GM20000 (cell line): ENCODE measurements at regions not wholly inside any gene's neighbourhood (a gene's known extent, or its start where the extent isn't known, plus 50 kb on each side); places are given as distances from the start of the nearest gene placed in this dataset.

Experiments used
- DNase-seq: peaks from one replicate; pipeline ENCODE4 v3.0.0; 2012; ENCODE audit warnings: low spot score
- CTCF ChIP-seq: IDR thresholded peaks from 2 replicates; pipeline ENCODE4 v1.5.1; 2012; ENCODE audit warnings: mild to moderate bottlenecking, control low read depth; ENCODE audit errors: extremely low read depth, missing control alignments

DNA sequence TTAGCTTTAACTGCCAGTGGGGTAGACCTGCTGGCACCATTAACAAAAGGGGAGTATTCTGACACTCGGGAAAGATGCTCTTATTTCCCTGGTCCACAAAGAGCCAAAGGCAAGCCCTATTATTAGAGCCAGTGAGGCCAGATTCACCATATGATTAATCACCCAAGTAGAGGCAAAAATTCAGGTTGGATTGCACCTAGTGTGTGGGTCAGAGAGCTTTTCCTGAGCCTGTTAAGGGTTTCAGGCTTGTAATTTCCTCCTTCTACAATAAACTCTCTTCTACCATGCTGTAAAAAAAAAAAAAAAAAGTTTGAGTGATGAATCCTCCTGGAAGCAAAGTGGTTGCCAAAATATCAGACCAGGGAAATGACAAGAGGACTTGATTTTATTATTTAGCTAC is 163.5 kb downstream of the MBL2 start:
- TF ChIP-seq CTCF, result no peak
- no peak for DNase-seq

- no peak for TF ChIP-seq CTCF
- DNase-seq, result no peak
Observed at GRCh38 chr10:52609626-52610240, 162.9 kb downstream of the MBL2 start.

GRCh38 chr10:52615331-52615730 is 157.3 kb downstream of the MBL2 start:
- TF ChIP-seq CTCF, result no peak

DNA sequence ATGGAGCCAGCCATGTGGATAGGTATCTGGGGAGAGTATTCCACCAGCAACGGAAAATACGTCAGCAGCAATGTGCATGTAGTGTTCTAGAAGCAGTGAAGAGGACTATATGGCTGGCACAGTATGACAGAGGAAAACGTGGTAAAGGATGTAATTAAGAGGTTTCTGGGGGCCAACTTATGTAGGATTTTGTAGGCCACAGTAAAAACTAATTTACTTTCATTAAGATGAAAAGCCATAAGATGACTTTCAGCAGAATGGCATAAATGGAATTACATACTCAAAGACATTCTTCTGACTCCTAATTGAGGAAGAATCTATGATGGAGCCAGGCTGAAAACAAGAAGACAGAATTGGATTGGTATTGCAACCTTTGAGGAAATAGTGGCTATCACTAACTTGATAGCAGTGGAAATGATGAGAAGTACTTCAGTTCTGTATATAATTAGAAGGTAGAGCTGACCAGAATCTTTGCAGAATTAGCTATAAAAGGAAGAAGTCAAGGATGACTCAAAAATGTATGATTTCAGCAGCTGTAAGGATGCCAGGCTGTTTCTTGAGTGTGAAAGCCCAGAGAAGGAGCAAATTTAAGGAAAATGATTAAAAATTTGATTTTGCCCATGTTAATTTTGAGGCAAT is 156.7 kb downstream of the MBL2 start:
- DNase-seq, result no peak
- no peak for TF ChIP-seq CTCF

More at GRCh38 chr10:52615331-52615730, 157.3 kb downstream of the MBL2 start:
- DNase-seq, result no peak

DNA sequence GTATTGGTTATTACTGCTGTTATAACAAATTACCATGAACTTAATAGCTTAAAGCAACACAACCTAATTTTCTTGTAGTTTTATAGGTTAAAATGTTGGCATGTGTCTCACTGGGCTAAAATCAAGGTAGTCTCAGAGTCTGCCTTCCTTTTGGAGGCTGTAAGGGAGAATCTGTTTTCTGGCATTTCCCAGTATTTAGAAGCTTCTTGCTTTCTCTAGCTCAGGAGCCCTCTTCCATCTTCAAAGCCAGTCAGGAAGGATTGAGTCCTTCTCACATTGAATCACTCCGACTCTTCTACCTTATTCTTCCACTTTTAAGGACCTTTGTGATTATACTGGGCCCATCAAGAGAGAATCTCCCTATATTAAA is 156.2 kb downstream of the MBL2 start:
- no peak for DNase-seq
- no peak for TF ChIP-seq CTCF

DNA sequence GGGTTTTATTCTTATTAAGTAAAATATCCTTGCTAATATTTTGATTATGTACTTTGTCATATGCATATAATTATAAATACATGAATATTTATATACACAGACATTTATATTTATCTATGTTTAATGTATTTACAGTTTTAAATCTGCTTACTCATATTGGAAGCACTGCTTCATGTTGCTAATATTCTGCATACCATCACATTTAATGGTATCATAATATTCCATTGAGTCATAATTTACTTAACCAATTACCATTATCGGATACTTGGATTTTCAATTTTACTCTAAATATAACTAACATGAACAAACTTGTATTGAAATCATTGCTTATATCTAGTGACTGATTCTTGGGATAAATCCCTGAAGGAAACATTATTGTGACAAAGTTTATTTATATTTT is 155.2 kb downstream of the MBL2 start:
- DNase-seq, result no peak
- TF ChIP-seq CTCF, result no peak

- TF ChIP-seq CTCF, result no peak
Observed at GRCh38 chr10:52619052-52619451, 153.5 kb downstream of the MBL2 start.

More at GRCh38 chr10:52619052-52619451, 153.5 kb downstream of the MBL2 start:
- DNase-seq, result no peak
